IPS-NIHi11 (cell line): ENCODE measurements at regions not wholly inside any gene's neighbourhood (a gene's known extent, or its start where the extent isn't known, plus 50 kb on each side); places are given as distances from the start of the nearest gene placed in this dataset.
"Not testable (repeated sequence)": the region's sequence is repeated elsewhere in the genome, so short reads cannot be mapped to it uniquely, and the experiment has no call there.

Experiments
- DNase-seq: peaks from one replicate; pipeline ENCODE4 v3.0.0; 2012; ENCODE audit warnings: mixed read lengths, low spot score

DNA sequence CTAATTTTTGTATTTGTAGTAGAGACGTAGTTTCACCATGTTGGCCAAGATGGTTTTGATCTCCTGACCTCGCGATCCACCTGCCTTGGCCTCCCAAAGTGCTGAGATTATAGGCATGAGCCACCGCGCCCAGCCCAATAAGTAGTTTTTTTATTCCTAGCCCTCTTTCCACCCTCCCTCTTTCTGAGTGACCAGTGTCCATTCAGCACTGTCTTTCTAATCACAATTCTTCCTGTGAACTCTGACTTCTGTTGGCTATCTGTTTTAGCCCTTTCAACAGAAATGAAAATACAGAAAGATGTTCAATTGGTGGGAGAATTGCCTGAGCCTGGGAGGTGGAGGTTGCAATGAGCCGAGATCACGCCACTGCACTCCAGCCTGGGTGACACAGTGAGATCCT is 122.3 kb upstream of the LIFR start:
- not testable (repeated sequence) for DNase-seq

- DNase-seq, result no peak
These were observed 123.8 kb upstream of the LIFR start for GRCh38 chr5:38680094-38680825.

- DNase-seq, result no peak
These were observed 124.7 kb upstream of the LIFR start for GRCh38 chr5:38681029-38681706.

GRCh38 chr5:38681966-38682365 is 125.5 kb upstream of the LIFR start:
- DNase-seq, result no peak

- DNase-seq, result no peak
These were observed 130.2 kb upstream of the LIFR start for GRCh38 chr5:38686658-38687057.

DNA sequence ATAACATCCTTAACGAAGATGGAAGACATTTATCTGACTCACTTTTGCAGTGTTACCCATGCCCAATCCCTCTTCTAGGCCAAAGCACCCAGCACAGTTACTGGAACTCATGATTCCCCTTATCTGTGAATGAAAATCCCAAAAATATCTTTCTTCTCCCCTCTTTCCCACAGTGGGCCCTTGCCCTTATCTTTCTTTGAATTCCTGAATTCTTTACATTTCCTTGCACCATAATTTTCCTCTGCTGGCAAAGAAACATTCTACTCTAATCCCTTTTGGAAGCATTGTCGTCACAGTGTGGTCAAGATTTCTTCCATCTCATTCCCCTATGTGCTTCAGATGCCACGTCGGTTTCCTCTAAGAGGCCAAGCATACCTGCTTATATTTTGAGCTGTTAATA is 135.9 kb upstream of the LIFR start:
- no peak for DNase-seq

GRCh38 chr5:38692781-38693527 is 136.5 kb upstream of the LIFR start:
- DNase-seq, result no peak

GRCh38 chr5:38695021-38695958 is 138.8 kb upstream of the LIFR start:
- no peak for DNase-seq

DNA sequence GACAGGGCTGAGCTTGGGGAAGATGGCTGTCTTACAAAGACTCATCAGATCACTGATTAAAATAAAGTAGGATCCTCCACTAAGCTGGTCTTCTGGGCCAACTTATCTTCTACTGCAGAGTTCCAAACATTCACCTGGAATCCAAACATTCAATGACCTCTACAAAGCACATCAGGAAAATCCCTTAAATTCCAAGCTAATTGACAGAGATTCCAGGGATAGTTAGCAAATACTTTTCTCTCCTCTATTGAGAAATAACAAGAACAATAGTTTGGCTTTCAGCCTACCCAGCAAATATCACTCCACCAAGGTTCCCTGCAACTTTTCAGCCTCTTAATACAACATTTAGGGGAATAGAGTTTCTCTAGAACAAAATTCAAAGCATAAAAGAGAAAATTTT is 140.6 kb upstream of the LIFR start:
- no peak for DNase-seq

DNA sequence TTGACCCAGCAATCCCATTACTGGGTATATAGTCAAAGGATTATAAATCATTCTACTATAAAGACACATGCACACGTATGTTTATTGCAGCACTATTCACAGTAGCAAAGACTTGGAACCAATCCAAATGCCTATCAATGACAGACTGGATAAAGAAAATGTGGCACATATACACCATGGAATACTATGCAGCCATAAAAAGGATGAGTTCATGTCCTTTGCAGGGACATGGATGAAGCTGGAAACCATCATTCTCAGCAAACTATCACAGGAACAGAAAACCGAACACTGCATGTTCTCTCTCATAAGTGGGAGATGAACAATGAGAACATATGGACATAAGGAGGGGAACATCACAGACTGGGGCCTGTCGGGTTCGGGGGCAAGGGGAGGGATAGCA is 140.3 kb upstream of the OSMR start:
- not testable (repeated sequence) for DNase-seq

- no peak for DNase-seq
These were observed 139.4 kb upstream of the OSMR start for GRCh38 chr5:38706376-38706775.

DNA sequence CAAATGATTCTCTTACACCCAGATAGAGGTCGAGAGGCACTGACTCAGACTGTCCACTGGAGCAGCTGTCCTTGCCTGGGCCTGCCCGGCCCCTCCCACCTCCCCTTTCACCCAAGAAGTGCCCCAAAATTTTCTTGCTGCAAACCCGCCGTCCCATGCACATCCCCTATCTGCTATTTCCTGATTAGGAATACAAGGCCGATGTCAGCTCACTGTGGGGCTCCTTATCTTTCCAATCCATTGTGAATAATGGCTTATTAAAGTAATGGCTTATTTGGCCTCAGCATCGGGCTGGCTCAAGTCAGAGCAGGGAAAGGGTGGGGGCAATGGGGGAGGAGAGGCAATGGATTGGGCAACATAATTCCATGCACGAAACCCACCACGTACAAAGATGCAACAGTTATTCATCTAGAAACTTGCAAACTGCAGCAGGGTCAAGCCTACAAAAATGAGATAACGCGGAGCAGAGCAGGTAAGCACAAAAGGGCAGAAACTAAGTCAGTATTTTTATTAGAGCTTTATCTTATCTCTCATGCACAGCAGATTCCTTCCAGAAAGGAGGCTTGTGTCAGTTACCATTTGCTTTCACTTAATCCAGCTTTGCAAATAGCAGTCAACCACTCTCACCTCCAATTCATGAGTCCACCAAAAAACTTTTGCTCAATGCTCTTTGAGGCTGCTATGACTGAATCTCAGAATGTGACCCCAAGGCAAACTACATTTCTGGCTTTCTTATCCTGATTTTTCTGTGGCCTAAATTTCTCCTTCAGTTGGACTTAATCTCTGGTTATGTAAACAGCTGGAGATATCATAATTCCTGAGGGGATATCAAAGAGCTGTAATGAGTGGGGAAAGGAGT is 138.2 kb upstream of the OSMR start:
- no peak for DNase-seq

DNA sequence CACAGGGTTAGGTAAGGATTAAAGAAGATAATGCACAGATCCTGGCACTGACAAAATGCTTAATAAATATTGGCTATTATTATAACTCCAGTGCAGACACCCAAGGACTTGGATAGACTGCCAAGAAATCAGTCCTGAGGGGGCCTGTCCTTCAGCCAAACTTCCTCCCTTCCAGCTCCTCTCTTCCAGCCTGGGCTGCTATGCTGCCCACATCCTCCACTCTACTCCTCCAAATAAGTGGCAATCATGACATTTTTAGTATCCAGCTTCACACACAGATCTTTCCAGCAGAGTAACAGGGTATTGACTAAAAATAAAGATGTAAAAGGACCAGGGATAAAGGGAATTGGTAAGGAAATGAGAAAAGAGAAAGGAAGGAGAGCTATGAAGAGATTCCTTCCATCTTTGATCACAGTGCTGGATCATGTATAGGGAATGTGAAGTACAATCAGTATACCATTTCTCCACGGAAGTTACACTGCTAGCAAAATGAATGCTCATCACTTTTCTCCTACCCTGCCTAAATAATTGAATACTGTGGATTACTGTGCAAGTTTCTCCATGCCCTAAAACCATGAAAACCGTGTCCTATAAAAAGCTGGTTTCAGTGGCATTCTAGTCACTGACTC is 136.0 kb upstream of the OSMR start:
- no peak for DNase-seq

DNA sequence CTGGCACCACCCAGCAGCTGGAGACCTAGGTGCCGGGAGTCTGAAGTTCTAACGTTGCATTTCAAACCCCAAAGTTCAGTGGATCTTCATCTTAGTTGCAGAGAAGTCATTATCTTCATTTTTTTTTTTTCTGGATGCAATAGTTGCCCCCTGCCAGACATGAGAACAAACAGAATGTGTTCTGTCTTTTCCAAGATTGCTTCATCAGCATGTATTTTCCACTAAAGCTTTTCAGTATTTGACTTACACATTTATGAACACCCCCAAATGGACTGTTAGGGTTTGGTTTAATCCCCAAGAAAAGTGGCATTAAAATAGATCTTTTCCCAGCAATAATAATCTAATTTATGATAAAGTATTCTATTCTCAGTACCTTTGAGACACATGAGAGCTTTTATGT is 135.2 kb upstream of the OSMR start:
- DNase-seq, result no peak

DNA sequence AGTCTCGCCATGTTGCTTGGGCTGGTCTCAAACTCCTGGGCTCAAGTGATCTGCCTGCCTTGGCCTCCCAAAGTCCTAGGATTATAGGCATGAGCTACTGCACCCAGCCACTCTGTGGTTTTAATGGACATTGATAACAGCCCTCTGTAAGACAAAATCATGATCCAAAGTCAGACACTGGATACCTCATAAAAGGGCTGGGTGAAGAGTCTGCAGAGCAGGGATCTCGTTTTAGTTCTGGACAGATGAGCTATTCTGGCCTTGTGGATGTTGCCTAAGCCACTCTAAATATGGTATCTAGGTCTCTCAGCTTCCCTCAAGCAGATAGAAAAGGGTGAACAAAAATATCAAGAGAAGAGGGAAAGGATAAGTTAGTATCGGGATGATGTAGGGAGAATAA is 133.4 kb upstream of the OSMR start:
- no peak for DNase-seq

DNA sequence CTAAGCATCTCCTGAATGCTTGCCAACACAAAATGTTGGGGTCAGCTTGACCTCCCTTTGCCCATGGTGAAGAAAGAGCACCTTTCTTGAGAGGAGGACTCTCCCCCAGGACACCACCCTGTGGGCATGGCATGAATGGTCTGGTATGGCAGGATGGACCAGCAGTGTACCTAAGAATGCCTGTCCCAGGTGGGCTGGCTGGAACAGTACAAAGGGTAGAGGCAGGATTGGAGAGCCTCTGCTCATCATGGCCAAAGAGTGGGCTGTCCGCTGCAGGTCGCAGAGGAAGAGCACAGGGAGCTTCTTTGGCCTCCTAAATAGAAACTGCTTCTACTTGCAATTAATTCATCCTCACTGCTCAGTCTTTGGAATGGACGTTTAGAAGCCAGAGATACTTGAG is 131.6 kb upstream of the OSMR start:
- no peak for DNase-seq

DNA sequence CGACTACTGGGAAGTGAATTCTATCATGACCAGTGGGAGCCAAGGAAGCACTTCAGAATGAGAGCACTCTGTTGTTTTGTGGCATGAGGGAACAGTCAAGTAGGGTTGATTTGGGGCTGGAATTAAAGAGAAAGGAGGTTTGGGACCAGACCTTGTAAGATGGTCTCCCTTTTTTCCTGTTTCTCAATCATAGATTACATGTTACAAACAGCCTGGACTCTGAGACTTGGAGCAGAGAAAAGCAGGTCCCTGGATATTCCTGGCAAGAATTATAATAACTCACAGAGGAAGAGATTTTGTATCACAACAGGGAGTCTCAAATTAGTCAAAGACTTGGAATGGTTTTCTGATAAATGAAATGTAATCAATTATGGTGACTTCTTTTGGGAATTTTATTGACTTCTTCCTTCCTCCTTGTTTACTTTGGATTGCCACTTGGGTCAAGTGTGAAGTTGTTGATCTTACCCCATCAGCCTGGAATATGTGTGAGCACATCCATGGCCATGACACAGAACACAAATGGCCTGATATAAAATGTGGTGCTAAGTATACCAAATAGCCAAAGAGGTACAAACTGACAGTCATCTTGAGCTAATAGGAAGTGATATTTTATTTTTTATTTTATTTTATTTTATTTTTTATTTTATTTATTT is 131.0 kb upstream of the OSMR start:
- DNase-seq, result no peak

- DNase-seq, result no peak
These were observed 130.1 kb upstream of the OSMR start for GRCh38 chr5:38715696-38716095.

DNA sequence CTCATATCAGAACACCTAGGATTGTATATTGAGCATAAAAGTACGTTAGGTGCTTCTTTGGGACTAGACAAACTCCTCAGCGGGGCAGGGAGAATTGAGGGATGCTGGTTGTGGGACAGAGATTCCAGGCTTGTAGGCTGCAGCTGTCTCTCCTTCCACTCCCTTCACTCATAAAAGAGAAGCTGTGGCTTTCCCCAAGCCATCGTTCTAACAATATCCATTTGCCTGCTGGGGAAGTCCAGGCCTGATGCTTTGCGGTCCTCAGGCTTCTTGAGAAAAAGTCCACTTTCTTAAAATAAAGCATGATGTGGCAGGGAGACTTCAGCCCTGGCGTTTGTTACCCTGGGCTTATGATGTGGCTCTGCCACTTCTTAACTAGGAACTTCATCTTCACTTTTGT is 129.3 kb upstream of the OSMR start:
- no peak for DNase-seq

DNA sequence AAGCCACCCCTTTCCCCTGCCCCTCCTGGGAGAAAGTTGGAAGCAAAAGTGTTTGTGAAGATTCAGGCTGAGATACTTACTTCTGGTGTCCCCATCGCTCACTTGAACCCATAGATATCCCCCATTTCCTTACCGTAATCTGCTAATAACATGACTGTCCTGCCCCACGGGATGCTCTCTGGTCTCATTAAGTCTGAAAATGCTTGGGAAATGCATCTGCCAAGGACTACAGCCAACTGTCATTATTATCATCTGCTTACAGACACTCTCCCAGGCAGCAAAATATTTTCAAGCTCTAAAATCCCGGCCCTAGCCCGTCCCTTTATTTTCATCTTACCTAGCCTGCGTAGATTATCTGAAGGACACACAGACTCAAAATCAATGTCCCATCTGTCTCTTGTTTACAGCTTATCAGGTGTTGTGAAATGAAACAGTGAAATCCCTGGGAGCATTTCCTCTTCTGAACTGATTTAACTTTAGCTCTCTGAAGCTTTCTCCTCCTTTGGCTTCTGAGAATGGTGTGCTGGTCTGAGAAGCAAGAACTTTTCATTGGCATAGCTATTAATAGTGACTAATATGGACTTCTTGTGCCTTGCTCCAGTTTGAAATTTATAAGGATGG is 126.9 kb upstream of the OSMR start:
- DNase-seq, result no peak
